BLaER1 treated with 17β-estradiol and CSF1 and Interleukin-3, amounts not matched to agents 10 nM and 100 nM (cell line): ENCODE measurements at regions not wholly inside any gene's neighbourhood (a gene's known extent, or its start where the extent isn't known, plus 50 kb on each side); places are given as distances from the start of the nearest gene placed in this dataset.

Experiments used
- H3K27ac ChIP-seq, 11 experiments: shearing (Covaris generic); formaldehyde crosslinking; 2 replicates each; pipeline ENCODE4 v1.8.1; 2022
- H3K27me3 ChIP-seq, 11 experiments: shearing (Covaris generic); formaldehyde crosslinking; 2 replicates each; pipeline ENCODE4 v1.8.1; 2022
- H3K36me3 ChIP-seq, 11 experiments: shearing (Covaris generic); formaldehyde crosslinking; 2 replicates each; pipeline ENCODE4 v1.8.1; 2022
- H3K4me1 ChIP-seq, 10 experiments: shearing (Covaris generic); formaldehyde crosslinking; 2 replicates each; pipeline ENCODE4 v1.8.1; 2022
- H3K4me2 ChIP-seq, 11 experiments: shearing (Covaris generic); formaldehyde crosslinking; 2 replicates each; pipeline ENCODE4 v1.8.1; 2022
- H3K4me3 ChIP-seq, 10 experiments: shearing (Covaris generic); formaldehyde crosslinking; 2 replicates each; pipeline ENCODE4 v1.8.1; 2022
- H3K9ac ChIP-seq, 11 experiments: shearing (Covaris generic); formaldehyde crosslinking; 2 replicates each; pipeline ENCODE4 v1.8.1; 2022
- H3K9me3 ChIP-seq, 11 experiments: shearing (Covaris generic); formaldehyde crosslinking; replicated peaks in 1 of 11; 2 replicates each; pipeline ENCODE4 v1.8.1; 2022
- H4K20me1 ChIP-seq, 11 experiments: shearing (Covaris generic); formaldehyde crosslinking; 2 replicates each; pipeline ENCODE4 v1.8.1; 2022
- Cebpa-rat ChIP-seq, 11 experiments: shearing (Covaris generic); IDR thresholded peaks; 2 replicates each; pipeline ENCODE4 v1.8.1; 2022

DNA sequence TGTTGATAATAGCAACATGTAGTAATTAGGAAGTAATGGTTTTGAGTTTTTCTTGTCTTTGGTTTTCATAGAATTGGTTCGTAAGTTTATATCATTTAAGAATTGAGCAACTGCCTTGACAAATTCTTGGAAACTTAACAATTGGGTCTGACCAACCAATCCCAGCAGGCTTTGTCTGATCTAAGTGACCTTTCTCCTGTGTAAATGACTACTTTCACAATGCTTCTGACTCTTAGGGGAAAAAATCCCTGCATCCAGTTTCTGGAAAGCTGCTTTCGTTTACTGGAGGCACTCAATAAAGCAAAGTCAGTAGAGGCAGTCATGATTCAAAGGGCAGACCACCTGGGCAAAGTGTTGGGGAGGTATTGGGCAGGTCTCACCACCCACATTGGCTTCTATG lies 303.6 kb upstream of the FAM78B start:
- no peak overlapping the region for H3K4me2 ChIP-seq
- H4K20me1 ChIP-seq = no peaks in the 10 kb centered on the region
- peaks cover 0 to 8% (median 2%) of the 10 kb centered on the region in 10 experiments; a peak in 9 of 20 replicates for H3K4me1 ChIP-seq
- no peak for TF ChIP-seq Cebpa-rat (IDR thresholded peaks at IDR 0.05)
- no peak overlapping the region for H3K27ac ChIP-seq
- H3K36me3 ChIP-seq = no peaks in the 10 kb centered on the region
- H3K27me3 ChIP-seq = no peaks in the 10 kb centered on the region
- H3K9me3 ChIP-seq = peaks cover 0 to 8% (median under 1%) of the 10 kb centered on the region in 11 experiments; a peak in 9 of 22 replicates
- H3K9ac ChIP-seq = no peak overlapping the region
- H3K4me3 ChIP-seq = no peak overlapping the region

- H3K4me1 ChIP-seq = peaks cover 0 to 8% (median 2%) of the 10 kb centered on the region in 10 experiments; a peak in 9 of 20 replicates
- no peaks in the 10 kb centered on the region for H4K20me1 ChIP-seq
- no peak overlapping the region for H3K27ac ChIP-seq
- H3K9me3 ChIP-seq = peaks cover 0 to 6% (median 0%) of the 10 kb centered on the region in 11 experiments; a peak in 3 of 22 replicates
- TF ChIP-seq Cebpa-rat (IDR thresholded peaks at IDR 0.05) = no peak
- H3K4me2 ChIP-seq = no peak overlapping the region
- no peaks in the 10 kb centered on the region for H3K36me3 ChIP-seq
- H3K4me3 ChIP-seq = no peak overlapping the region
- H3K27me3 ChIP-seq = no peaks in the 10 kb centered on the region
- no peak overlapping the region for H3K9ac ChIP-seq
Measured at GRCh38 chr1:166471359-166471758, 304.6 kb upstream of the FAM78B start.

DNA sequence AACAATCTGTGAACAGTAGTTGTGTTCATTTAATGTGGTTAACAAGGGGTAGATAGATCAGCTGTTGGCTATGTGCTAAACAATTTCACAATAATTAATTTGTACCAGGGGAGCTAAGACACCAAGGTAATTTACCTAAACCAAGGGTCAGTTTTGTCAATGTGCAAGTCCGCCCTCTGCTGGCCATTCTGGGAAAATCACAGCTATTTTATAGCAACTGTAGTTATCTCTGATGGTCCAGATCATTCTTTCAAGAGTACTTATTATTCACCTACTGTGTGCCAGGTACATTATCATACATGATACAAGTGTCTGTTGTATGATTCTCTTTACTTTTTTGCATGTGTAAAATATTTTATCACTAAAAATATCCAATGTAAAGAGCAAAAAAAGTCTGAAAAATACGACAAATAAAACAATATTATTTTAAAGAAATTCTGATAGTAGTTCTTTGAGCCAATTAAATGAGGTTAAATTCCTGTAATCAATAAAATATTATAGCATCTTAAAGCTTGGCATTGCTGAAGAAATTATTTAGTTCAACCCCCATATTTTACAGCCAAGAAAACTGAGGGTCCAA lies 312.3 kb upstream of the FAM78B start:
- Histone ChIP-seq H3K27me3 (no peaks in the 10 kb centered on the region), H3K4me1 (peaks cover 0 to 6% (median 2%) of the 10 kb centered on the region in 10 experiments; a peak in 9 of 20 replicates), H4K20me1 (no peaks in the 10 kb centered on the region), H3K4me3 (no peak overlapping the region), H3K4me2 (no peak overlapping the region), H3K9ac (no peak overlapping the region), H3K27ac (no peak overlapping the region), H3K36me3 (no peaks in the 10 kb centered on the region), H3K9me3 (no peaks in the 10 kb centered on the region)
- no peak for TF ChIP-seq Cebpa-rat (IDR thresholded peaks at IDR 0.05)

GRCh38 chr1:166484471-166484870 lies 317.7 kb upstream of the FAM78B start:
- TF ChIP-seq Cebpa-rat (IDR thresholded peaks at IDR 0.05) = no peak
- H3K4me2 ChIP-seq = no peak overlapping the region

DNA sequence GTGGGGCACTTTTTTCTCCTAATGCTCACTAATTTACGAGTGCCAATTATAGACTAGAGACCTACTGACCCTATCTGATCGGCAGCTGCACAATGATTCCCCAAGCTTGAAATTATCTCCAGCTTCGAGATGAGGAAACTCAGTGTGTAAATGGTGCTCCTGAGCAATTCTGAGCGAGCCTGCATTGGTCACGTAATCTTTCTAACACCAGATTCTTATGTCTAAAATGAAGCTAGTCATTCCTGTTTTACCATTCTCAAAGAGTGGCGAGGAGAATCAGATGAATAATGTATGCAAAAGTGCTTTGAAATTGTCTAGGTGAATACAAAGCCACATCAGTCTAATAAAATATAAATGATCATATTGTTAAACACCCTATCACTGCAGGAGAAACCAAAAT lies 318.1 kb upstream of the FAM78B start:
- no peak overlapping the region for H3K27ac ChIP-seq
- no peak overlapping the region for H3K4me3 ChIP-seq
- H3K27me3 ChIP-seq = no peaks in the 10 kb centered on the region
- H3K4me2 ChIP-seq = no peak overlapping the region
- no peak overlapping the region for H3K9ac ChIP-seq
- no peaks in the 10 kb centered on the region for H4K20me1 ChIP-seq
- no peaks in the 10 kb centered on the region for H3K9me3 ChIP-seq
- peaks cover 8 to 12% (median 10%) of the 10 kb centered on the region in 10 experiments; a peak in 18 of 20 replicates for H3K4me1 ChIP-seq
- TF ChIP-seq Cebpa-rat (IDR thresholded peaks at IDR 0.05) = no peak
- no peaks in the 10 kb centered on the region for H3K36me3 ChIP-seq

More at GRCh38 chr1:166484471-166484870, 317.7 kb upstream of the FAM78B start:
- Histone ChIP-seq H4K20me1 (no peaks in the 10 kb centered on the region), H3K4me3 (no peak overlapping the region), H3K9ac (no peak overlapping the region), H3K9me3 (no peaks in the 10 kb centered on the region), H3K36me3 (no peaks in the 10 kb centered on the region), H3K27me3 (no peaks in the 10 kb centered on the region), H3K4me1 (peaks cover 4 to 9% (median 7%) of the 10 kb centered on the region in 10 experiments; a peak in 18 of 20 replicates), H3K27ac (no peak overlapping the region)

- no peak overlapping the region for H3K9ac ChIP-seq
- no peaks in the 10 kb centered on the region for H3K27me3 ChIP-seq
- H3K36me3 ChIP-seq = no peaks in the 10 kb centered on the region
- no peak overlapping the region for H3K4me2 ChIP-seq
- peaks cover 0 to 3% (median 0%) of the 10 kb centered on the region in 11 experiments; a peak in 4 of 22 replicates for H3K9me3 ChIP-seq
- no peak overlapping the region for H3K4me3 ChIP-seq
- H3K27ac ChIP-seq = no peak overlapping the region
- no peak for TF ChIP-seq Cebpa-rat (IDR thresholded peaks at IDR 0.05)
- H4K20me1 ChIP-seq = no peaks in the 10 kb centered on the region
- H3K4me1 ChIP-seq = peaks cover 12 to 17% (median 14%) of the 10 kb centered on the region in 10 experiments; a peak in 19 of 20 replicates
Measured at GRCh38 chr1:166485620-166486019, 318.8 kb upstream of the FAM78B start.

GRCh38 chr1:166488327-166488726 lies 321.5 kb upstream of the FAM78B start:
- H3K4me2 ChIP-seq = peak overlapping the region in 4 of 11 experiments; percentile 68 to 93 (median 80); a peak in 3 of 22 replicates
- H3K9ac ChIP-seq = no peak overlapping the region
- peaks cover 0 to 14% (median 6%) of the 10 kb centered on the region in 11 experiments; a peak in 14 of 22 replicates for H3K9me3 ChIP-seq
- no peaks in the 10 kb centered on the region for H3K27me3 ChIP-seq
- peaks cover 14 to 20% (median 17%) of the 10 kb centered on the region in 10 experiments; a peak in 19 of 20 replicates for H3K4me1 ChIP-seq
- no peaks in the 10 kb centered on the region for H3K36me3 ChIP-seq
- no peak overlapping the region for H3K27ac ChIP-seq
- no peak overlapping the region for H3K4me3 ChIP-seq
- TF ChIP-seq Cebpa-rat (IDR thresholded peaks at IDR 0.05) = no peak
- H4K20me1 ChIP-seq = no peaks in the 10 kb centered on the region

- Histone ChIP-seq H4K20me1 (no peaks in the 10 kb centered on the region), H3K9me3 (peaks cover 0 to 14% (median 6%) of the 10 kb centered on the region in 11 experiments; a peak in 14 of 22 replicates), H3K4me1 (peaks cover 14 to 20% (median 17%) of the 10 kb centered on the region in 10 experiments; a peak in 19 of 20 replicates), H3K4me2 (peak overlapping the region; percentile 68 to 93 (median 86)), H3K27me3 (no peaks in the 10 kb centered on the region), H3K27ac (peak overlapping the region; percentile 76 to 92 (median 85); a peak in 21 of 22 replicates), H3K4me3 (peak overlapping the region; percentile 55 to 74 (median 62)), H3K9ac (peak overlapping the region; percentile 75 to 85 (median 82)), H3K36me3 (no peaks in the 10 kb centered on the region)
- TF ChIP-seq Cebpa-rat (IDR thresholded peaks at IDR 0.05) = no peak
Measured at GRCh38 chr1:166489356-166489669, 322.5 kb upstream of the FAM78B start.

GRCh38 chr1:166489670-166490436 lies 323.1 kb upstream of the FAM78B start:
- Histone ChIP-seq H3K9ac (peak overlapping the region; percentile 75 to 85 (median 82)), H4K20me1 (no peaks in the 10 kb centered on the region), H3K4me1 (peaks cover 14 to 20% (median 17%) of the 10 kb centered on the region in 10 experiments; a peak in 19 of 20 replicates), H3K4me2 (peak overlapping the region; percentile 68 to 93 (median 86)), H3K4me3 (peak overlapping the region; percentile 55 to 74 (median 62)), H3K9me3 (peaks cover 0 to 14% (median 6%) of the 10 kb centered on the region in 11 experiments; a peak in 14 of 22 replicates), H3K27ac (peak overlapping the region; percentile 76 to 92 (median 85)), H3K27me3 (no peaks in the 10 kb centered on the region), H3K36me3 (no peaks in the 10 kb centered on the region)
- no peak for TF ChIP-seq Cebpa-rat (IDR thresholded peaks at IDR 0.05)
